IPS-11a (cell line): ENCODE measurements at regions not wholly inside any gene's neighbourhood (a gene's known extent, or its start where the extent isn't known, plus 50 kb on each side); places are given as distances from the start of the nearest gene placed in this dataset.

Source experiments
- H3K4me3 ChIP-seq: one replicate; pipeline ENCODE4 v1.5.1; 2013; ENCODE audit warnings: low read depth, low read length, control low read depth

DNA sequence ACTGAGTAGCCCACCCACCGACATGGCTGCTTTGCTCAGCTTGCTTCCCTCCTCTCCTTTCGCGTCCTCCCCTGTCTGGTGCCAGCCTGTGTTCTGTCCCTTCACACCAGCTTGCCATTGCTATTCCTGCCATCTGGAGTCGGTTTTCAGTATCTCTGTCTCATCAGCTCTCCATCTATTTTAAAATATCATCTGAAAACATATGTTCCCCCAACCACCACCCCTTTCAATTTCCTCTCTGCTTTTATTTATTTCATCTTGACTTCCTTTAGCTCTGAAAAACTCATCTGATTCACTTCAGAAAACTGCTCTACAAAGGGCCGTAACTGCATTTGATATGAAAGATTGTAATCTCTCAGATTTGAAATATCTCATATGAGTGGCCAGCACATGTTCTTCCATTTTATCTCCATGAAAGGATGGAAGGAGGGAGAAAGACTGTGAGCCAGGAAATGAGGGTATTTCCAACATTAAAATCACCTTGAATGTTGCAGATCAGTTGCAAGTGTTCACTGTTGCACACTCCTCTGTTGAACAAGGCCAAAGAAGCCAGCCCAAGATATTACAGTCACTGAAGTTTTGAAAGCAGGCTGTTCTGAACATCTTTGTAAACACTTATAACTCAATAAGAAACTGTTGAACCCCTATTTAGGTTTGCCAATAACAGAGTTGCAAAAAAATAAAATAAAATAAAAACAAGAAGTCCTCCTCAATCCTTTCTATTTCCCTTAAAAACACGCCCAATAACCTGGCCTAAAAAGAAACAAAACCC lies 202.4 kb upstream of the NEBL start:
- no peak overlapping the region for H3K4me3 ChIP-seq

DNA sequence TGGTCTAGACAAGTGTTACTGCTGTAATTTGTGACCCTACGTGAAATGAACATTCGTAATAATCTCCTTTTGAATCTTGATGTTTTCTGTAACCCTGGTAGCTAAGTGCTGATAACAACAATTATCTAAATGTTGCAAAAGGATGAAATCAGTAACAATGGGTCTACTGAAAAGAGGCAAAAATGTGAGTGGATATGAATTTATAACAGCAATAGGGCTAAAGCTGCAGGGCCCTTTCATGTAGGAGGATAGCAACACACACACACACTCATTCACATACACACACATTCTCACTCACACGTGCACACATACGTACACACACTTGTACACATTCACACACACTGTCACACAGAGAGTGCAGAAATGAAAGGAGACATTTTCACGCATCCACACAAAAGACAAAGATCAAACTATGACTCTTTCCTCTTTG lies 200.8 kb upstream of the NEBL start:
- no peak overlapping the region for H3K4me3 ChIP-seq

- no peak overlapping the region for H3K4me3 ChIP-seq
Measured at GRCh38 chr10:21095494-21096055, 198.5 kb upstream of the NEBL start.

DNA sequence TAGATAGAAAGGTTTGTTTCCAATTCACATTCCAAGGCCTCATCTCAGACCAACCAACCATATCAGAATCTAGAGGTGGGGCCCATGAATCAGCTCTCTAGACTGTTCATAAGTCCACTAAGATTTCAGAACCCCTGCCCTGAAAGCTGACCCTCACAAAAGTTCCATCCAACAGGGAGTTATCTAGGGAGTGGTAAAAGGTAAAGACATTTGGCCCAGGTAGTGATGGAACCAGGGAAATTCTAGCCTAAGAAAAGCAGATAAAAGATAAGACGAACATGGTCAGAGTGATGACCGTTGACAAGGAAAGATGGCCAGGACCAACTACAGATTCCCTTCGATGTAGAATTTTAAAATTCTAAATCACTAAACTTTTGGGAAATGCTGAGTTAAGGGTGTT lies 198.0 kb upstream of the NEBL start:
- no peak overlapping the region for H3K4me3 ChIP-seq

- no peak overlapping the region for H3K4me3 ChIP-seq
Measured at GRCh38 chr10:21092683-21093524, 195.8 kb upstream of the NEBL start.

GRCh38 chr10:21090609-21091082 lies 193.5 kb upstream of the NEBL start:
- no peak overlapping the region for H3K4me3 ChIP-seq

DNA sequence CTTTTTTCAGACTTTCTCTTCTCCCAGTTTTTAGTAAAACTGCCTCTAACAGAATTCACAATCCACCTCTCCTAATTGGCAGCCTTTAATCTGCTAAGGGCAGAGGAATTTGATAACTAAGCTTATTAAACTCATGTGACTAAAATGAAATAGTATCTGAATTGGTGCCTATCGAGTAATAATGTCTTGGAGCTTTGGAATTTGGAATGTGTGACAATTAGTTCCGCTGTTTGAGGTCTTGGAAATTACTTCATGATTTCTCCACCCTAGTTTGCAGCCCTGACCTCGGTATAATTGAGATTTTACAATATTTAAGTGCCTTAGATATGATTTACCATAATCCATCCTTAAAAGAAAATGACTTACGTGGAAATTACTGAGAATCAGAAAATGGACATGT lies 190.4 kb upstream of the NEBL start:
- H3K4me3 ChIP-seq = no peak overlapping the region

DNA sequence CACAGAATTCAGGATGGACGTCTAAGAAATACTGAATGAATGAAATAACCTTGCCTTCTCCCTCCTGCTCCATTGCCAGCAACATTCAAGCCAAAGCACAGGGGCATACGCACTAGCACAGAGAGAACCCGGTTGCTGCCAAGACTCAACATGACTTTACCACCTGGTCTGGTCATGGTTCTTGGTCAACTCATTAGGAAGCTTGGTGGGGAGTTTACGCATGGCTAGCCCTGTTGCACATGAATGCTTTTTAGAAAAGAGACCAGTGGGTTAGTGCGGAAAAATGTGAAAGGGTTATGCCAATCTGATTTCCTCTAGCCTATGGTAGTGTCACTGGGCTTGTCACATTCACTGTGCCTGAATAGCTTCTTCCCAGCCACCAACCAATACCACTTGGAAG lies 187.6 kb upstream of the NEBL start:
- H3K4me3 ChIP-seq = no peak overlapping the region

- H3K4me3 ChIP-seq = no peak overlapping the region
Measured at GRCh38 chr10:21083861-21084260, 186.8 kb upstream of the NEBL start.

GRCh38 chr10:21082206-21082605 lies 185.1 kb upstream of the NEBL start:
- no peak overlapping the region for H3K4me3 ChIP-seq

GRCh38 chr10:21080261-21080660 lies 183.2 kb upstream of the NEBL start:
- no peak overlapping the region for H3K4me3 ChIP-seq

DNA sequence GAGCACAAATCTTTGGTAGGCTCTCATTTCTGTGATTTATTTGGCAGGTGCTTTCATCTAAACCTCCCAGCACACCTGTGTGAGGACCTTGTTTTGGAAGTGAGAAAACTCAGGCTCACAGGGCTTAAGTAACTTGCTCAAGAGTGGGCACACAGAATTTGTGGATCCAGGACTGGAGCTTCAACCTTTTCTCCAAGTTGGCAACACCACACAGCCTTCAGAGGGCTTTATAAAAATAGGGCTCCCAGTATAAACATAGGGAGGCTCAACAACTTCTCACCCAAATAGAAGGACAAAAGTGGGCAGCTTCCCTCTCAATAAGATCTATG lies 182.2 kb upstream of the NEBL start:
- no peak overlapping the region for H3K4me3 ChIP-seq

DNA sequence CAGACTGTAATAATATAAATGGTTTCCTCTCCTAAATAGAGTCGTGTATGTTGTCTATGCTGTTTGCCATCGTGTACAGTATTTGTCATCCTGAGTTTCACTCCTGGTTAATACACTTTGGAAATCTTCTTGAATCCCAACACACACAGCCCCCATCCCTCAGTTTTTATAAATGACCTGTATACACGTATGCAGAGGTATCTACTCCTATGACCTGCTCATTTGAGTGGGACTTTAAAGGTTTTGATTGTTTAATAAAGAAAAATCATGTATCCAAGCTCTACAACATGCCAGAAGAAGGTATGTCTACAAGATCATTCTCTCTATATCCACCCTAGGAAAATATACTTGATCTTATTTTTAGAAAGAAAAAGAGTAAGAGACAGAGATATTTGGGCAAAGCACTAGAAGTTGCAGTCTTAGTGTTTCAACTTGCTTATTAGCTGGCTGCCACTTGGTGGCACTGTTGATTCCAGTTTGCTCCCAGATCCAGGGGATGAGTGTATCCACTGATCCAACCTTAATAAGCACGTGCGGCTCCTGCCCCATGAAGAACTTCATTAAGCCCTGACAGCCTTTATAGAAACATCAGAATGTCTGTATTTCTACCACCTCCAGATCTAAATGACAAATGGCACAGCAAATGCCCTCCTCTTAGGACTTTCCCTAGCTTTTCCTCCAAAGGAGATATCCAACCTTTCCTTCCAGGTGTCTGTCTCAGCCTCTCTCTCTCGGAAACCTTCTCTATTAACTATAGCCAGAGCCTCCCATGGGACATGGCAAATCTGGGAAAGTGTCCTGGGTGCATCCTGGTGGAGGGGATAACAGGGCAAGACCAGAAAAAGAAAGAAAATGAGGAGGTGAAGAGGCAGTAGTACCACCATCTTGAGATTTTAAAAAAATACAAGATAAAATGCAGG lies 181.6 kb upstream of the NEBL start:
- no peak overlapping the region for H3K4me3 ChIP-seq

GRCh38 chr10:21077681-21078080 lies 180.6 kb upstream of the NEBL start:
- no peak overlapping the region for H3K4me3 ChIP-seq

DNA sequence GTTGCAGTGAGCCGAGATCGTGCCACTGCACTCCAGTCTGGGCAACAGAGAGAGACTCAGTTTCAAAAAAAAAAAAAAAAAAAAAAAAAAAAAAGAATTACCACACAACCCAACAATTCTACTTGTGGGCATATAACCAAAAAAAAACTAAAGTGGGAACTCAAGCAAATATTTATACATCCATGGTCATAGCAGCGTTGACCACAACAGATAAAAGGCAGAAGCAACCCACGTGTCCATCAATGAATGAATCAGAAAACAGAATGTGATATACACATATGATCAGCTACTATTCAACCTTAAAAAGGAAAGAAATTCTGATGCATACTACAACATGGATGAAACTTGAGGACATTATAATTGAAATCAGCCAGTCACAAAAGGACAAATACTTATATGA lies 179.3 kb upstream of the NEBL start:
- H3K4me3 ChIP-seq = no peak overlapping the region

- H3K4me3 ChIP-seq = no peak overlapping the region
Measured at GRCh38 chr10:21075880-21076279, 178.8 kb upstream of the NEBL start.

GRCh38 chr10:21071001-21071673 lies 174.0 kb upstream of the NEBL start:
- no peak overlapping the region for H3K4me3 ChIP-seq

DNA sequence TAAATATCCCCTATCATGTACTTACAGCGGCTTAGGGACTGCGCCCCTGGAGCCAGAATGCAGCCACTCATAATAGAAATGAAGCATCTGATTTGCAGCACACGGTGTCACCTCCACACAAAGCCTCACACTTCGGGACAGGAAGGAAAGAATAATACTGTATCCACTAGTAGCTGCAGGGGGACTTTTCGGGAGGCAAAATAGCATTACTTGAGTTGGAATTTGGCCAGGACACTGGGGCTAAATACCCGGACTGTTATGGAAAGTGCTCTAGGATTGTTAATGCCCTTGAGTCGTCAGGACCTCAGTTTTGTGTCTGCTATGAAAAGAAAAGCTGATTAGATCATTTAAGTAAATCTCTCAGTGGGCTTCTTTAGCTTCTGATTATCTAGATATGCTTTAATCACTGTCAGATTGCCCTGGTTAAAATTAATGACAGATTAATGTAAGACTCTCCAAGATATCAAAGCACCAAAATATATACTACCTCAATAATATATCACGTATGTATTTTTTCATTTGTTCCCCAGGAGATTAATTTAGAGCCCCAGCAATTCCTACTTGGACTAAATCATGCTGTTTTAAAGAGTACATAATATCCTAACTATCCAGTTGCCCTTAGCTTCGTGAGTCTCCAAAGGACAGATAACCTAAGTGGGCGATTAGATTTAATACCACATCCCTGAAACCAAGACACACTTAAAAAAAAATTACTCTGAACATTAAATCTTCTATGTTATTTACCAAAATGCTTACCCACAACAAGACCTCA lies 173.0 kb upstream of the NEBL start:
- H3K4me3 ChIP-seq = no peak overlapping the region

- H3K4me3 ChIP-seq = no peak overlapping the region
Measured at GRCh38 chr10:21069278-21069677, 172.2 kb upstream of the NEBL start.
